HG02571 (cell line): ENCODE measurements at regions not wholly inside any gene's neighbourhood (a gene's known extent, or its start where the extent isn't known, plus 50 kb on each side); places are given as distances from the start of the nearest gene placed in this dataset.
"Not testable (repeated sequence)": the region's sequence is repeated elsewhere in the genome, so short reads cannot be mapped to it uniquely, and the experiment has no call there.

Experiments
- ATAC-seq: cut with Tn5 transposase; IDR thresholded peaks from one replicate; pipeline ENCODE4 v1.9.1; 2021; ENCODE audit warnings: mild to moderate bottlenecking, moderate library complexity; ENCODE audit not compliant: unreplicated experiment

DNA sequence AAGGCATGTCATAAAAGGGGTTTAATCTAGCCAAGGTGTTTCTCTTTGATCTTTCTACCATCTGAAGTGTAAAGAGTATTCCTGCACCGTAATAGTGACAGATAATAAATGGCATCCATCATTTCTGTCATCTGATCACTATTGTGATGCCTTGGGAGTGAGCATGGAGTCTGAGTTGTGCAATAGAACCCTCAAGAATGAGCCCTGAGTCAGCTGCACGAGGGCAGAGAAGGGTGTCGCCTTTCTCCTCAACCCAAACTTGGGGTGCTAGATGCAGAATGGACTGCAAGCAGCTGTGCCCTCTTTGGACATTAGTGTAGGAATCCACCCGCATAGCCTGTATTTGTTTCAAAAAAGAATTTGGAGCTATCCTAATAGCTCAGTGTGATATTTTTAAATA, 115.2 kb downstream of the ZNF37A start:
- no peak for ATAC-seq

DNA sequence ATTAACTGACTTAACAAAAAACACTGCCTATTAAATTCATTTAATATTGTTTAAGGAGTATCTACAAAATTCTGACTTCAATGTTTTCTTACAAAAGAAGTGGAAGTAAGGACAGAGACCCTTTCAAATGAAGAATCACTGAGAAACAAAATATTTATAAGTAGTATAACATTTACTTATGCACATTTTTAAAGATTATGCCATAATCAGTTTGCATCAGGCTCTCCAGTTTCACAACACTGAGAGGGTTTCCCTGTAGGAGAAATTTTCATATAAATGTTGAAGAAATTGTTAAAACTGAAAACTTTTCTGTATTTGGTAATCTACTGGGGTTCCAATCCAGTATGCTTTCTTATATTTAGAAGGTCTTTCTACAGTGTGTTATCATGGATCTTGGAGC, 115.6 kb downstream of the ZNF37A start:
- not testable (repeated sequence) for ATAC-seq

DNA sequence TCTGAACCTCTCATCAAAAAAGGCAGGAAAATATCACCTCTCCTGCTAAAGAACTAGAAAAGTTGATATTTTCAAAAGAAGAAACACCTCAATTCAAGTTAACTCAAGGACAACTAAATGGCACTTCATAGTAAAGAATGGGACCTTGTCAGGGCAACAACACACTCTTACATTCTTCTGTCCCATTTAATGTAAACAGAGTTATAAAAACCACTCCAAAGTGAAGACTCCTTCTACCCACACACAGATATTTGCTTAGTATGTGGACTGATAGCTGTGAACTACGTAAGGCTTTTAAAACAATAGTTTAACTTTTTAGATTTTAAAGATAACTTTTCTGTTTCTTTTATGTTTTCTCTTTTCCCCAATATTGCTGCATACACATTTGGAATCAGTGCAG, 118.3 kb downstream of the ZNF37A start:
- ATAC-seq = no peak

DNA sequence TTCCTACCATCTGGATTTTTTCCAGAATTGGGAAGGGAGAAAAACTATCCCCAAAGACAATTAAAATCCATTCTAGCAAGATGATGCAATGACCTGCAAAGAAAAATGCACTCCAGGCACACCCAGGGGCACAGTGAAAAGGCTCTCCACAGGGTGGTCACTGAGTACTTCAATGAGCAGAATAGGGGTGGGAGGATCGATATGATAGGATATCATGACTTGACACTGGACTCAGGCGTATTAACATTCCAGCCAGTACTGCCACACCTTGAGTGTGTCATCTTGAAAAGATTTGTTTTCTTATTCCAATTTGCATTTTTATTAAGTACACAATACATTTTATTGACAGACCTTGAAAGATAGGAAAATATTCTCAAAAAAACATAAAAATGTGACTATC, 132.2 kb downstream of the ZNF37A start:
- ATAC-seq = no peak

DNA sequence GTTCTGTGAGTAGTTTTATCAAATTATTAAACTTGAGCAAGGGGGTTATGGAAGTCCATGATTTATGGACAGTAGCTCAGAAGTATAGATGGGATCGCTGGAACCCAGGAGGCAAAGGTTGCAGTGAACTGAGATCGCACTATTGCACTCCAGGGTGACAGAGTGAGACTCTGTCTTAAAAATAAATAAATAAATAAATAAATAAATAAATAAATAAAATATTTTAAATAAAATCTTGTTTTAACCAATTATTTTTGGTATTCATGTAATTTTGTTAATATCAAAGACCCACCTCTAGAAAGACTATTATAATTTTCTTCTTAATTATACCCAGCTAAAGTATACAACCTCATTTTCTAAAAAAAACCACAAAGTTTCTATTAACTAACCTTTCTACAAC, 134.3 kb downstream of the ZNF37A start:
- ATAC-seq = no peak

DNA sequence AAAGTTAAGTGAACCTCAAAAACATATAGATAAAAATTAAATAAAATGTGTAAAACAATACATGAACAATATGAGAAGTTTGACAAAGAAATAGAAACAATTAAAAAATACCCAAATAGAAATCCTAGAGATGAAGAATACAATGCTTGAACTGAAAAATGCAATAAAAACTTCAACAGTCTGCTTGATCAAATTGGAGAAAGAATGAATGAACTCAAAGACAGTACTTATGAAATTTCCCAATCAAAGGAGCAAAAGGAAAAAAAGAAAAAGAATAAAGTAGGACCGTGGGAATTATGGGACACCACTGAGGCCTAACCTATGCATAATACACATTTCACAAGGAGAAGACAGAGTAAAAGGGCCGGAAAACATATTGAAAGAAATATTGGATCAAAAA, 144.3 kb downstream of the ZNF37A start:
- ATAC-seq = not testable (repeated sequence)

DNA sequence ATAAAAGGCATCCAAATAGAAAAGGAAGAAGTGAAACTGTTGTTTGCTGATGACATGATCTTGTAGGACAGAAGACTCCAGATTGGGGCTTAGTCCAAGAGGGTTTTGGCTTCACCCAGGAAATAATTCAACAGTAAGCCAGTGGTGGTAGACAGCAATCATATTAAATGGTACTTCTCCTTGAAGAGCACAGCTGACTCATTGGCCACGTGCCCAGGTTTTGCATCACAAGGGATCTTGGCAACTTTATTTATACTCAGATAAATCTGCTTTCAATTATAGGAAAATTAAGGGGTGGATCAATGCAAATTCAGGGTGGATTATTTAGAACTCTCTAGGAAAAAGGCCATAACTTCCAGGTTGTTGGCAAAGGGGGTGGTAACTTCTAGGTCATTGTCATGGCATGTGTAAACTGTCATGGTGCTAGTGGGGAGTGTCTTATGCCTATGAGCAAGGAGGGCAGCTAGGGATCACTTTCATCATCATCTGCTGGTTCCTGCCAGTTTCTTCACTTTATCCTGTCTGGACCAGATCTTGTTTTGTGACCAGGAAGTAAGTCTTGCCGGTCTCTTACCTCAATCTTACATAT, 148.0 kb downstream of the ZNF37A start:
- ATAC-seq = not testable (repeated sequence)

DNA sequence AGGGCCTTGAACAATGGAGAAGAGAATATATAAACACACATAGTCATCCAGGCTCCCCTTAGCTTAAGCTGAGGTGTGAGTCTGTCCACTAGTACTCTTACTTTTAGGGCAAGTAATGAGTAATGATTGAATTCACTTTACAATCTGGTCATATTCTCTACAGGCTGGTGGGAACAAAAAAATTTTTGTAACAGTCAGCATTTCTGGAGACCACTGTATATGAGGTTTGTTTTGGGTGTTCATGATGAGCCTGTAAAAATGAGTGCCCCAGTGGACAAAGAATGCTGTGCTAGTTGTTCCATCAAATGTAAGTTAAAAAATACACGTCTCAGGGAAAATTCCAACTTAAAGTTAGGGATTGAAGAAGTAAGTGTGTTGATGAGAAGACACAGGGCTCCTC, 154.0 kb downstream of the ZNF37A start:
- ATAC-seq = not testable (repeated sequence)

DNA sequence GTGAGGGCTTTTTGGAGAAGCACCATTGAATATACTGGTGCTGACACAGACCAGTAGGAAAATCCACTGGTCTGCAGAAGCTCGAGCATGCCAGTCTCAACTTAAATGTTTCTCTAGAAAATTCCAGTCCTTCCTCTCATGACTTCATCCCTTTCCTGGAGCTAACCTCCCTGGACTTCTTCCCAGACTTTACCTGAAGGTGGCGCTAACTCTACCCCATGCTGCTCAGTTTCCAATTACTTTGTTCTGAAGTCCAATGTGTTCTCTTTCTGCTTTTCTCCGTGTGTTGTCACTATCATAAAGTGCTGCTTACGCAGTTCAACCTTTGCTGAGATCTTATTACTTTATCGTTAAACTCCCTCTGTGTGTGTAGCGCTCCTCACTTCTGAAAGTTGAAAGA, 158.4 kb downstream of the ZNF37A start:
- not testable (repeated sequence) for ATAC-seq

DNA sequence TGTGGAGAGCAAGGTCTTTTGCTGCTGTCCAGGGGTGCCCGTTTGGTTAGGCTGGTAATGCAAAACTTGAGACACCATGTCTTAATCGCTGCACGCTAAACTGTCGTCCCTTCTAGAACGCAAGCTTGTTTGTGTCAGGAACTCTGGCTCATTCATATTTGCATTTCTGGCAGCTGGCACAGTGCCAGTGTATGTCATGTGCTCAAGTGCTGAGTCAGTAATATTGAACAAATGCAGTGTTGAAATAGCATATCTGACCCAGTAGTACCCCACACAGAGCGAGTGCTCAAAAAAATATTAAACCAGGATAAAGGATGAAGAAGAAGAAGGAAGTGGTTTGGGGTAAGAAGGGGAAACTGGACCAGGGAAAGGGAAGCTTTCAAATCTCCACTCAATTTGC, 173.4 kb downstream of the ZNF37A start:
- not testable (repeated sequence) for ATAC-seq

DNA sequence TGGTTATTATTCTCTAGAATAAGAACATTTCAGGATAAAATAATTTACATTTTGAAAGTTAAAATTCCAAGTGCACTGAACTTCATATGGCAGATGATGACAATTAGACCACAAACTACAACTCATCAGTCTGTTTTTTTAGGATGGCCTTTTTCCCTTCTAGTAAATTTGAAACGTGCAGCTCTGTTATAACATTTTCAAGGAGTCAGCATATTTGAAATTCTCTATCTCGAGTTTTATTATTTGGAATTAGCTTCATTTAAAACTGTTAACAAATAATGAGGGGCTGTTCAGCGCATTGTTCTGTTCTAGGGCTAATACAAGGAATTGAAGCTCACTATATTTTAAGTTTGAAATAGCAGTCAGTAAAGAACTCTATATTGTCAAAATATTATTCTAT, 176.9 kb downstream of the ZNF37A start:
- ATAC-seq = not testable (repeated sequence)

DNA sequence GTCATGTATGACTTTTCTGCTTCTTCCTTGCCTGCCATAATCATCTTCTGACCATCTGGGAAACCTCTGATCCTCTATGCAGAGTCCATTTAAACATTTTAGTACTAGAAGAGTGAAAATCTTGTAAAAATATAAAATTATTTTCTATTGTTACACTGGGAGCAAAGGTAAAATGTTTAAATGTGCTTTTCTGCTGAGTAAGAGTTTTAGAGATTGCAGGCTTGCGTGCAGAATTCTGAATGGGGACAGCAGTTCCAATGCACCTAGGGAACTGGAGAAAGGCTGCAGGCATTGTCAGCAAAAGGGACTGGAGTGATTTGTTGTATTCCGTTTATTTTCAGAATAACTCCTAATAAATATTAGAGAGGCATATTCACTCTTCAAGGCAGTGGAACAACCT, 180.7 kb downstream of the ZNF37A start:
- ATAC-seq = not testable (repeated sequence)

DNA sequence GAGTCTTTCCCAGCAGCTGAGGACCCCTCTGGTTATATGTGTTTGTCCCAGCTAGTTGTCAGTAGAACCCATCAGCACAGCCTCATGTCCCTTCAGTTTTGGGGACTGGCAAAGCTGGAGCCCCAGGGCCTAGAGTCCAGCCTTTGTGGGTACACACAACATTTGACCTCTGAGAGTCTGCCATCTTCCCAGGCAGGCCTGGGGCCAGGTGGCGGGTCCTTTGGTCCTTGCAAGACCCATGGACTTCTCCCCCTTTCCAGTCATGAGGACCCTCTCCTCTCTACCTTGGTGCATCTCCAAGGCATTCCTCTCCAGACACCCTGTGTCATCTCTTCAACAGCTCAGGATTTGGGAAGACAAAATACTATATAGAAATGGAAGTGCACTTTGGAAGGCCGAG, 198.4 kb downstream of the ZNF37A start:
- not testable (repeated sequence) for ATAC-seq

DNA sequence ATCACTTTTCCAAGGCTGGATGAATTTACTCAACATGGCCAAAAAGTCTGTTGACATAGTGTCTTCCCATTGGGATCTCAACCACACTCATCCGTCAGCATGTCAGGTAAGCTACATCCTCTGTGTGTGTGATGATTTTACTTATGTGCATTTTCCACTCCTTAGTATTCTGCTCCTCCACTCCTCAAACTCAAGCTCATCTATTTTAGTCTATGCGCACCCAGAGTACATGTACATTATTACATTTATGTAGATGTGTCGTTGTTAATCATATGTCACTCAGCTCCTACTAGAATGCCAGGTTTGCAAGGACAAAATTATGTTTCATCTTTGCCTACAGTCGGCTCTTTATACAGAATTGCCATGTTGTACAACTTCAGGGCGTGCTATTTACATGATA, 216.0 kb downstream of the ZNF37A start:
- not testable (repeated sequence) for ATAC-seq

DNA sequence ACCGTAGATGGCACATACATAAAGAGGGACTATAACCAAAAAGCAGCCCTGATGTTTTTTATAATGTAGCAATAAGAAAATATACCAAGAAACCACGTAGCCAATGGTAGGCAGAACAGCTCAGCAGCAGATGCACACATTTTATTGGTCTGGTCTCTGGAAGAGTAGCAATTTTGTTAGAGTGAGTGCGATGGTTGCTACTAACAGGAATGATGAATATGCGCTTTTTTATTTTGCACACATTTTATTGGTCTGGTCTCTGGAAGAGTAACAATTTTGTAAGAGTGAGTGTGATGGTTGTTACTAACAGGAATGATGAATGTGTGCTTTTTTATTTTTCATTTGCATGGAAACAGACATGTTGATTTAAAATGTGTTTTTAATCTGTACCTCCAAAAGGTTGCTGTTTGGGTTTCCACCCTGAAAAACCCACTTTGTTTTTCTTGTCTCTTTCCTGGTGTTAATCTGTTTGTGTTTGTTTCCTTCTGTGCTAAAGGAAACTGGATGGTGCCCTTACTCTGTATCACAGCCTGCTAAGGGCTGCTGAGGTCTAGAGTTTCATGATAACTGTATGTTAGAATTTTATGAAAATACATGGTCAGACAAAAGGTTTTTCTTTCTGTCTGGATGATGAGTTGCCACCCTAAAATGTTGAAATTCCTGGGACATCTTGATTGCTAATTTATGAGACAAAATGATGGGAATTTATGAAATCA, 221.1 kb downstream of the ZNF37A start:
- ATAC-seq = not testable (repeated sequence)

DNA sequence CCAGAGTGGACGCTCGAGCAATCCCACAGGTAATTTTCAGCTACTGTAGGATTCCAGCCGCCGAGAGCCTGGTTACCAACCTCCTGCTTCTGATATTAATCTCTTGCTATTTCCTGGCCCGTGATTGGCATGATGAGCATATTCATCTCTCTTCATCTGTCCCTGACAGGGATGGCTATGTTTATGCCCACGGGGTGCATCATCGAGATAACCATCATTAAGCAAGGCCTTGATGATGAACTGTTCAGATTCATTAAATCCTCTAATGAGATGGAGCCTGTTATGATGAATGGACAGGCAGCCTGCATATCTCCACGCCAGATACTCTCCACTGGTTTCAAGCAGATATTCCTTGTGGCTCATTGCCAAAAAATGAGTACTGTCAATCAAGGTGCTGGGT, 227.3 kb downstream of the ZNF37A start:
- not testable (repeated sequence) for ATAC-seq

DNA sequence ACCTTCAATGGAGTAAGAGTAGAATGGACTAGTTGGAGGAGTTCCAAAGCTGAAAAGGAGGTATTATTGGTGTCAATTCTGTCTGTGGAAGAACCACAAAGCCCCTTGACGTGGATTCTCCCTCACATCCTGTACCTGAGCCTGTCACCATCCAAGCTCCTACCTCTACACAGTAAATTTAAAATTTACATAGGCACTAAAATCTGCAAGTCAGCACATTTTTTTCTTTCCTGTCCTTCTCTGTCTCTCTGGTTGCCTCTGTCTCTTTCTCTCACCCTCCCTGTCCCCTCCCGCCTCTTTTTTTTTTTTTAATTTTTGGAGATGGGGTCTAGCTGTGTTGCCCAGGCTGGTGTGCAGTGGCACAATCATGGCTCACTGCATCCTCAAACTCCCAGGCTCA, 236.2 kb downstream of the ZNF37A start:
- ATAC-seq = not testable (repeated sequence)

DNA sequence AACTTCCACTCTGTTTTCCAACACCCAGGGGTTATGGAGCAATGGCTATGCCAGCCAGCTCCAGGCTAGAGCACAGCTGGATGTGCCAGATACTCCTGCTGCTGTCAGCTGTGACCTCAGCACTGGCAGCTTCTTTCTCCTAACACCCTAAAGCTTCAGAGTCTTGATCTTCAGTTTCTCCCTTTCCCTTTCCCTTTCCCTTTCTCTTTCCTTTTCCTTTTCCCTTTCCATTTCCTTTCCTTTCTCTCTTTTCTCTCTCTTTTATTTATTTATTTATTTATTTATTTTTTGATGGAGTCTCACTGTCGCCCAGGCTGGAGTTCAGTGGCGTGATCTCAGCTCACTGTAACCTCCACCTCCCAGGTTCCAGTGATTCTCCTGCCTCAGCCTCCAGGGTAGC, 237.0 kb downstream of the ZNF37A start:
- not testable (repeated sequence) for ATAC-seq

DNA sequence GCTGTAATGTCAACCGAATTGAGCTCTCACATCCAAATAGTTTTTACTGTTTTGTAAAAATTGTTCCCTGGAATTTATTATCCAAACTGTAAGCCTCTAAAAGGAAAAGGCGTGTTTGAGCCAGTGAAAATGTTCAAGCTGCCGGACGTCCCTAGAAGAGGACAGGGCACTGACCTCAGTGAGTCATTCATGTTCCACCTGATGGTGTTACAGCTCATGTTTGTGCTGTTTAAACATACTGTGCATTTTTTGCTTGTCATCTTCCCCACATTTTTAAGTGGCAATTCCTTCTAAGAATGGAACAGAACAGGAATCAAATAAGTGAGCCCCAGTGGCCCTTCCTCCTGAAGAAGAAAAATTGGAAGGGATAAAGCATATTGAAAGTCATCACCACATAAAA, 239.6 kb downstream of the ZNF37A start:
- ATAC-seq = not testable (repeated sequence)

DNA sequence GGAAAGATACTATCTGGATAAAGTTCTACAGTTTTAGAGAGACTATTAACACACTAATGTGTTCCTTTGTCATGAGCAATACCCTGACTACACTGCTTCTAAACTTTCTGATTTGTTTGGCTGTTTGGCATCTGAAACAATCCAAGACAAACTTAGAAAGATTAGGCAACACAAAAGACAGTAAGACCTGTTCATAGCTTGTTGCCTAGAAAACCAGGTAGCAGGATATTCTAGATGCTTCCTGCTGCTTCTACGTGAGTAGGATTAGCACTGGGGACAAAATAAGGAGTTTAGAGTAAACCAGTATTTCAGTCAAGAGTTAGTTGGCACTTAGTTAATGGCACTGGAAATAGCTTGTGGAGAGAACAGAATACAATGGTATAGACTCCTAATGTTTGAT, 256.5 kb downstream of the ZNF37A start:
- not testable (repeated sequence) for ATAC-seq

DNA sequence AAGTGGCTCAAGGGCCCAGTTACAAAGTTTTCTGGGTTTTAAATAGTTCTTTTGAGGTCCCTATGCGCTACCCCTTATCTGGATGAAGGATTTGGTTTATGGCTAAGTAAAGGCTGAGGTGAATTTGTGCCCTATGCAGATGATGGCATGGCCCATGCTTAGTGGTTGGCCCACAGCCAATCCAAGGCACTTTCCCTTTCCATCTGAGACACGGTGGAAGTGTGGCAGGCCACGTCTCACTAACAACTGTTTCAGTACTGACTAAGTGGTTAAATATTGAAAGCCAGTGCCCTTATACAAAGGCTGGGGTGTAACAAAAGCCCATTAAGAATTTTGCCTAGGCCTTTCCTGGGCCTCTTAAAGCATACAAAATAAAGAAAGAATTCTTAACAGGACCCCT, 260.3 kb downstream of the ZNF37A start:
- not testable (repeated sequence) for ATAC-seq

DNA sequence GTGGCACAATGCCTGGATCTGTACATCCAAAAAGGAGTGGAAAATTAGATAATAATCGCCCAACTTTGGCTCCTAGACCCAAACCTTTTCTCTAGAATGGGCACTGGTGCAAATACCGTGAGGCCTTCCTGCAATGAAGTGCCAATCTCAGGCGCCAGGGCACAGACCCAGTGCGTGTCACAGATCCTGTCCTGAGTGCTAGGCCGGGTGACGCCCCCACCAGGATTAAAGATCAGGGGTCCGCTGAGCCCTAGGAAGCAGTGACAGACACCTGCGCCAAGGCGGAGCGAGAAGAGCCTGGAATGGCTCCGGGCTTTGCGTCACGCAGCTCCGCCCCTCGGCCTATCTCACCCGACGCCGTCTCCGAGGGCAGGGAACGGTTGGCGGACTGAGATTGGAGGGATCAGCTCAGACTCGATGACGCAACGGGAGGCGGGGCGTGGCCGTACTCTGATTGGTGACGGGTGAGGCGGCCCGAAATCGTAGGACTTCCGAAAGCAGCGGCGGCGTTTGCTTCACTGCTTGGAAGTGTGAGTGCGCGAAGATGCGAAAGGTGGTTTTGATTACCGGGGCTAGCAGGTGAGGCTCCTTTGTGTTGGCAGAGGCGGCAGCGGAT, 261.9 kb downstream of the ZNF37A start:
- ATAC-seq = peak; percentile 99
